Endometrium (tissue), 2 donors: ENCODE measurements at regions not wholly inside any gene's neighbourhood (a gene's known extent, or its start where the extent isn't known, plus 50 kb on each side); places are given as distances from the start of the nearest gene placed in this dataset.
A peak's percentile ranks its signal among the peaks of the same experiment; 100 is the strongest.
"Not testable (repeated sequence)": the region's sequence is repeated elsewhere in the genome, so short reads cannot be mapped to it uniquely, and the experiment has no call there.

Experiments used
- FAIRE-seq: peaks from 2 replicates; lab custom pipeline; 2012; peaks lifted over from hg19 to GRCh38; lab: Jason Lieb, UNC
- donor health status: control.
- donor health status: control.

GRCh38 chr3:164375538-164375937 is 702.8 kb downstream of the SI start:
- no peak for FAIRE-seq

DNA sequence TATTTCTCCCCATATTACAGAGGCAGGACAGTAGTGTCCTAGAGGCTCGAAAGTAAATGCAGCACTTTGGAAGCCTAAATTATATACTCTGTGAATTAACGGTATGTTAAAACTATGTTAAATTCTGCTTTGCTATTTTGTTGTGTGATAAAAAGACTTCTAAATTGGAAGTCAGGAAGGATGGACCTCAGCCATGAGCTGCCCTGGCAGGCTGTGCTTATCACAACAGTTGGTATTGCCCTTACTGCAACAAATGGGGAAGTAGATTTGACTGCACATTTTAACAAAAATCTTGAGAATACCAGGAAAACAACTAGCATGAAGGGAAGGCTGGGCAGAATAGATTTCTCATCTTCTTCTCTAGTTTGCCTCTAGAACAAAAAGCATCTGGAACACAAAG is 706.6 kb downstream of the SI start:
- FAIRE-seq = no peak

GRCh38 chr3:164370970-164371369 is 707.3 kb downstream of the SI start:
- FAIRE-seq = no peak

- no peak for FAIRE-seq
Measured at GRCh38 chr3:164365242-164365641, 713.1 kb downstream of the SI start.

DNA sequence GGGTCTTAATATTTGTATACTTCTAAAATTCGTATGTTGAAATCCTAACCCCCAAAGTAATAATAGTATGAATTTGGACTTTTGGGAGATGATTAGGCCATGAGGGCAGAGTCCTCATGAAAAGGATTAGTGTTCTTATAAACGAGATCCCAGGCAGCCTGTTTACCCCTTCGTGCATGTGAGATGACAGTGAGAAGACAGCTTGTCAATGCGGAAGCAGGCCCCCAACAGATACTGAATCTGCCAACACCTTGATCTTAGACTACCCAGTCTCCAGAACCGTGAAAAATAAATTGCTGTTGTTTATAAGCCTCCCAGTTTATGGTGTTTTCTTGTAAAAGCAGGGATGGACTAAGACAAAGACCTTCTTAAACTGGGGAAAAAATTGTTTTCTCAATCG is 714.2 kb downstream of the SI start:
- FAIRE-seq = no peak

DNA sequence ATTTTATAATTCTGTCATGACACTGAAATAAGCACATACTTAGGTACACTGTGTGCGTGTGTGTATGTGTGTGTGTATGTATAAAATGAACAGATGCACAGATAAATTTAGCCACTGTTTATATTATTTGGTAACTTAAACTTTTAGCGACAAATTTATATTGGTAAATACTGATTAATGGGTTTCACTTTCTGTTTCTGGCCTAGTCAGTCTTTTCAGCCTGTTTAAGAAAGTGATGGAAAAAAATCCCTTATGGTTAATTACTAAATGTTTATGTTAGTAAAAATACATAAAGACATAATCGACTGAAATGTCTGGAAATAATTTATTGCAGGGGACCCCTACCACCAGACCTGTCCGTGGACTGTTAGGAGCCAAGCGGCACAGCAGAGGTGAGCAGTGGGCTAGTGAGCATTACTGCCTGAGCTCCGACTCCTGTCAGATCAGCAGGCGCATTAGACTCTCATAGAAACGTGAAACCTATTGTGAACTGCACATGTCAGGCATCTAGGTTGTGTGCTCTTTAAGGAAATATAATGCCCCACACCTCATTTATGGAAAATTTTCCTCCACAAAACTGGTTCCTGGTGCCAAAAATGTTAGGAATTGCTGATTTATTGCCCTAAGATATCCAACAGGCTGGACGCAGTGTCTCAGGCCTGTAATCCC is 717.4 kb downstream of the SI start:
- no peak for FAIRE-seq

DNA sequence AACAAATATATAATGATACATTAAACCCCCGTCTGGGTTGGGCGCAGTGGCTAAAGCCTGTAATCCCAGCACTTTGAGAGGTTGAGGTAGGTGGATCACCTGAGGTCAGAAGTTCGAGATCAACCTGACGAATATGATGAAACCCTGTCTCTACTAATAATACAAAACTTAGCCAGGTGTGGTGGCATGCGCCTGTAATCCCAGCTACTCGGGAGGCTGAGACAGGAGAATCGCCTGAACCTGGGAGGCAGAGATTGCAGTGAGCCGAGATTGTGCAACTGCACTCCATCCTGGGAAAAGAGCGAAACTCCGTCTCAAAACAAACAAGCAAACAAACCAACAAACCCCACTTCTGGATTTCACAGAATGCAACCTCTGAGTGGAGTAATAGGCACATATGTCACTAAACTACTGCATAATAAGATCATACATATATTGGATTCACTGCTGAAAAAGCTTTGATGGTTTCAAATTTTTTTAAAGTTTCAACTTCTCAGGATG is 718.2 kb downstream of the SI start:
- FAIRE-seq = no peak

- peak; percentile 80 for FAIRE-seq
Measured at GRCh38 chr3:164352991-164353390, 725.3 kb downstream of the SI start.

DNA sequence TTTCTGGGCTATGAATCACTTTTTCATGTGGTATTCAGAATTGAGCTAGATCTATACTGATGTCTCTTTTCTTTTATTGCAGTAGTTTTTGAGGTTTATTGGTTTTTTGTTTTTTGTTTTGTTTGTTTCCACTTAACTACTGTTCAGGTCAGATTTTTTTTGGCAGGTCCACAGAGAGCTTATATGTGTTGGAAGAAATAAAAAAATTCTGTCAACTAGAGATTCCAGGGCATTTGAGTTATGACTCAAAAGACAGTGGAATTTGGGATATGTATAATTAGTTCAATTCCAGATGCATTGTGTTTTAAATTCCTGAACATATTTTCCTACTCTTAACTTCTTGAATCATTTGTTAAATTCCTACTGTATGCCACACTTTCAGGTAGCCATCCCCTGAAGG is 727.2 kb downstream of the SI start:
- peak; percentile 95 for FAIRE-seq

DNA sequence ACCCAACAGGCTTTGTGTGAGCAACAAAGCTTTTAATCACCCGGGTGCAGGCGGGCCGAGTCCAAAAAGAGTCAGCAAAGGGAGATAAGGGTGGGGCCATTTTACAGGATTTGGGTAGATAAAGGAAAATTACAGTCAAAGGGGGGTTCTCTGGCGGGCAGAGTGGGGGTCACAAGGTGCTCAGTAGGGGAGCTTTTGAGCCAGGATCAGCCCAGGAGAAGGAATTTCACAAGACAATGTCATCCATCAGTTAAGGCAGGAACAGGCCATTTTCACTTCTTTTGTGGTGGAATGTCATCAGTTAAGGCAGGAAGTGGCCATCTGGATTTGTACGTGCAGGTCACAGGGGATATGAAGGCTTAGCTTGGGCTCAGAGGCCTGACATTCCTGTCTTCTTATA is 736.1 kb downstream of the SI start:
- not testable (repeated sequence) for FAIRE-seq

DNA sequence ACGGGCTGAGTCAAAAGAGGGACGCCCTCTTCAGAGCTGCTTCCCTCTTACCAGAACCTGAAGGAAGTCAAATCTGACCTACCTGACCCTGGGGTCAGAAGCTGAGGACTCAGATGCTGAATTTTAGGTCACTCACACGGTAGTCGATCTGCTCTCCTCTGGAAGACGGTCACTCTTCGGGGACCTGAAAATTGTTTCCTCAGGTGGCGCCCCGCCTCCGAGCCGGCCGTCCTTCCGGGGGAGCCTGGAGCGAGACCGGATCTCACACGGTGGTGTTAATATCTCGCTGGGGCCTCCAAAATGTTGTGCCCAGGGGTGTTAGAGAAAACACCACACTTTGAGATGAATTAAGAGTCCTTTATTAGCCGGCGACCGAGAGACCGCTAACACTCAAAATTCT is 737.2 kb downstream of the SI start:
- FAIRE-seq = no peak

- no peak for FAIRE-seq
Measured at GRCh38 chr3:164340273-164340672, 738.0 kb downstream of the SI start.

- FAIRE-seq = peak; percentile 89
Measured at GRCh38 chr3:164332831-164333802, 745.2 kb downstream of the SI start.

GRCh38 chr3:164326714-164327113 is 751.6 kb downstream of the SI start:
- FAIRE-seq = no peak

DNA sequence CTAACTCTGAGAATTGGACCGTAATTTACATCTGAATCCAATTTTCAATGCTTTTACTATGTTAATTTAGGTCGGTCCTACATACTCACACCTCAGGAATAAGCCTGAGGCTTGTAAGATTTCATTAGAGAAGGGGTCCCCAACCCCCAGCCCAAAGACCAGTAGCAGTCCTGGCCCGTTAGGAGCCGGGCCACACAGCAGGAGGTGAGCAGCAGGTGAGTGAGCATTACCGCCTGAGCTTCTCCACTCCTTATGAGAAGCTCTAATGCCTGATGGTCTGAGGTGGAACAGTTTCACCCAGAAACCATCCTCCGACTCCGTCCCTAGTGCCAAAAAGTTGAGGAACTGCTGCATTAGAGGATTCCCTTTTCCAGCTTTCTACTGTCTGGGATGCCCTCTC is 757.3 kb downstream of the SI start:
- no peak for FAIRE-seq

DNA sequence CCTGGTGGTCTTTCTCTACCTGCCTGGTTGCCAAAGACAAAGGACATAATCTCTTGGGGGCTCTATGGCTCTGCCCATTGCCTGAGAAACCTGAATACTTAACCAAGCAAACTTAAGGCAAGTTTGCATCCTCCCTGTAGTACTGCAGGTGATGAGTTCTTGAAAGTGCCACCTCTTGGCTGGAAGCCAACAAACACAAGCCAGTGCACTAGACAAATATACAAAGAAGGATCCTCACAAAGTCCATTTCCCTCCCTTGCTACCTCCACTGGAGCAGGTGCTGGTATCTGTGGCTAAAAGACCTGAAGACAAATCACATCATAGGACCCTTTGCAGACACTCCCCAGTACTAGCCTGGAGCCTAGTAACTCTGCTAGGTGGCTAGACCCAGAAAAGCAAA is 772.3 kb downstream of the SI start:
- no peak for FAIRE-seq

GRCh38 chr3:164303894-164304293 is 774.4 kb downstream of the SI start:
- no peak for FAIRE-seq

DNA sequence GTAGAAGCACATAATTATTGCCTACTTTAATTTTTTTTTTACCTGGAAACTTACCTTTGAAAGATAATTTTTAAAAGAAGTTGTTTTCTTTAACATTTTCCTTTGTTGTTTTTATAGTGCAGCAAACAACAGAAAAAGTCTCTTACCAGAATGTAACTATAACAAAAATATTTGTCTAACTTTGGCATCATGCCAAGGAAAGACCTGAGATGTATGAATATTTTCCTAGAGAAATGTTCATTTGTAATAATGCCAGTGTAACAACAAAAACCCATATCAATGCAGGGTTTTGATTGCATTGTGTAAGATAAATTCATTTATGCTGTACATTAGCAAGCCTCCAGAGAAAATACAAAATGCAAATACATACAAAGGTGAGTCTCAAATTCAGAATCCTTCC is 775.7 kb downstream of the SI start:
- no peak for FAIRE-seq

DNA sequence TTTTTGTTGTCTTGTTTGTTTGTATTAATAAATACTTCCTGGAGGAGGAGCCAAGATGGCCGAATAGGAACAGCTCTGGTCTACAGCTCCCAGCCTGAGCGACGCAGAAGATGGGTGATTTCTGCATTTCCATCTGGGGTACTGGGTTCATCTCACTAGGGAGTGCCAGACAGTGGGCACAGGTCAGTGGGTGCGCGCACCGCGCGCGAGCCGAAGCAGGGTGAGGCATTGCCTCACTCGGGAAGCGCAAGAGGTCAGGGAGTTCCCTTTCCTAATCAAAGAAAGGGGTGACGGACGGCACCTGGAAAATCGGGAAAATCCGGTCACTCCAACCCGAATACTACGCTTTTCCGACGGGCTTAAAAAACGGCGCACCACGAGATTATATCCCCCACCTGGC is 786.8 kb downstream of the SI start:
- FAIRE-seq = not testable (repeated sequence)

GRCh38 chr3:164278550-164278949 is 799.7 kb downstream of the SI start:
- no peak for FAIRE-seq

DNA sequence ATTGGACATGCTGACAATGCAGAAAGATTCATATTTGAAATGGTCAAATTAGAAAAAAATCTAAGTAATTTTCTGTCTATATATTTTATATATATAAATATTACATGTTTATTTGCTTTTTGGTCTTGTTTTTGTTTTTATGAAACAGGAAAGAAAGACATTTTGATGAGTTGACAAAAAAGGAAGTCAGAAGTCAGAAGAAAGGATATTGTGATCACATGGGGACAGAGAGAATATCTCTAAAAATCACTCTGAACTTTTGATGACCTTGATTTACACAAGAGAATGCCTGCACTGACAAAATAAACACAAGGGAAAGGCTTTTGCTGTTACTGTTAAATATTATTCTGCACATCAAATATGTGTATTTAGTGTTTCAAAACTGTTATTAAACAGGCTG is 811.2 kb downstream of the SI start:
- FAIRE-seq = no peak

GRCh38 chr3:164250923-164251322 is 827.4 kb downstream of the SI start:
- no peak for FAIRE-seq

DNA sequence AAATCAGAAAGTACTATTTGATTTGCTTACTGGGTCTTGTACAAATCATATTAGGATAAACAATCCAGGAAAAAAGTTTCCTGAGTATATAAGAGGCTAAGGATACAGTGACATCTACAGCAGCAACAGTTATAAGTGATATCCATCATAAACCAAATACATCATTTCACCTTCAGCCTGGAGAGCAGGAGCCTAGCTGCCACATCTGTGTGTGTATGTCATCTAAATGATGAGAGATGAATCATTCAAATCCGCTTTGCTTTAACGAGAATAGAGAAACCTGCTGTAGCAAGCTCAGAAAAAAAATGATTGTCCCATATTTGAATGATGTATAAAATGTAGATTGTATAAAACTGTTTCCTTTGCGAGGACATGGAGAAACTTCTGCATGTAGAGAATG is 841.4 kb downstream of the SI start:
- no peak for FAIRE-seq
